GM12878 (cell line): ENCODE measurements at regions not wholly inside any gene's neighbourhood (a gene's known extent, or its start where the extent isn't known, plus 50 kb on each side); places are given as distances from the start of the nearest gene placed in this dataset.

ENCODE experiments used
- CTCF ChIP-seq, 3 experiments: IDR thresholded peaks in 2 of 3; conservative IDR thresholded peaks in 1 of 3; 2 replicates each; pipeline ENCODE4 v1.5.1; 2011; ENCODE audit warnings: low read depth in 3 of 3, low read length in 3 of 3, mild to moderate bottlenecking in 3 of 3, control low read depth in 2 of 3, moderate library complexity in 2 of 3, inconsistent platforms in 1 of 3, mixed read lengths in 1 of 3; ENCODE audit not compliant: control insufficient read depth in 2 of 3, insufficient read depth in 1 of 3; ENCODE audit errors: extremely low read depth in 1 of 3
- E2F8 ChIP-seq: fragments of 450-650 bp; IDR thresholded peaks from 2 replicates; pipeline ENCODE4 v1.6.1; 2018; ENCODE audit warnings: mild to moderate bottlenecking, low read depth, moderate library complexity; ENCODE audit not compliant: partially characterized antibody
- EP300 ChIP-seq, 2 experiments: fragments of 150-350 bp in 1 of 2; IDR thresholded peaks; 2 replicates each; pipeline ENCODE4 v1.6.1; 2011 to 2012; ENCODE audit warnings: low read depth in 2 of 2, low read length in 2 of 2, borderline replicate concordance in 1 of 2, improper control_type of control experiment in 1 of 2, inconsistent platforms in 1 of 2; ENCODE audit not compliant: control insufficient read depth in 1 of 2
- EZH2 ChIP-seq: IDR thresholded peaks from 2 replicates; pipeline ENCODE4 v1.6.1; 2012; ENCODE audit warnings: low read depth, mild to moderate bottlenecking, control low read depth, inconsistent platforms, low read length, borderline replicate concordance; ENCODE audit not compliant: control insufficient read depth
- HCFC1 ChIP-seq: fragments of 150-350 bp; IDR thresholded peaks from 2 replicates; pipeline ENCODE4 v1.6.1; 2014; ENCODE audit warnings: low read length
- JUND ChIP-seq: IDR thresholded peaks from 2 replicates; pipeline ENCODE4 v1.6.1; 2012; ENCODE audit warnings: low read depth, mild to moderate bottlenecking, low read length, improper control_type of control experiment, moderate library complexity
- NR2C2 ChIP-seq: IDR thresholded peaks from 2 replicates; pipeline ENCODE4 v1.6.1; 2011; ENCODE audit warnings: borderline replicate concordance, low read depth; ENCODE audit not compliant: control insufficient read depth, insufficient read length
- POLR2A ChIP-seq: IDR thresholded peaks from 2 replicates; pipeline ENCODE4 v1.6.1; 2011; ENCODE audit warnings: low read depth, mild to moderate bottlenecking, low read length
- SMARCA5 ChIP-seq: fragments of 450-650 bp; IDR thresholded peaks from 2 replicates; pipeline ENCODE4 v1.6.1; 2017; ENCODE audit warnings: mild to moderate bottlenecking
- SP1 ChIP-seq: IDR thresholded peaks from one replicate; pipeline ENCODE4 v1.6.1; 2011; ENCODE audit warnings: low read depth, low read length
- SUZ12 ChIP-seq: fragments of 200-600 bp; sonication (generic); IDR thresholded peaks from one replicate; pipeline ENCODE4 v1.6.1; 2018; ENCODE audit warnings: antibody characterized with exemption, mild to moderate bottlenecking; ENCODE audit not compliant: unreplicated experiment
- TCF12 ChIP-seq: IDR thresholded peaks from 2 replicates; pipeline ENCODE4 v1.6.1; 2011; ENCODE audit warnings: low read depth, mild to moderate bottlenecking, low read length

GRCh38 chr22:27201276-27201675 lies 543.9 kb downstream of the MIAT start:
- no peak for TF ChIP-seq SUZ12
- TF ChIP-seq POLR2A = no peak
- no peak for TF ChIP-seq JUND
- TF ChIP-seq EP300 (IDR thresholded peaks at IDR 0.05; ENCODE audit: borderline replicate concordance in 1 of 2, control insufficient read depth in 1 of 2, low read depth in 2 of 2, low read length in 2 of 2) = no peak
- TF ChIP-seq HCFC1 = no peak
- no peak for TF ChIP-seq TCF12
- TF ChIP-seq NR2C2 = no peak
- TF ChIP-seq CTCF (IDR thresholded peaks at IDR 0.05 in 2 of 3, conservative IDR thresholded peaks at IDR 0.05 in 1 of 3; ENCODE audit: control insufficient read depth in 2 of 3, extremely low read depth in 1 of 3, insufficient read depth in 1 of 3, low read depth in 3 of 3, low read length in 3 of 3) = no peak
- no peak for TF ChIP-seq SMARCA5
- TF ChIP-seq E2F8 = no peak
- TF ChIP-seq EZH2 = no peak
- no peak for TF ChIP-seq SP1
